Psoas muscle (tissue), 7 donors: ENCODE measurements at regions not wholly inside any gene's neighbourhood (a gene's known extent, or its start where the extent isn't known, plus 50 kb on each side); places are given as distances from the start of the nearest gene placed in this dataset.

Source experiments
- ATAC-seq, 4 donors: fragments of 200-7000 bp; cut with Tn5 transposase; one replicate each; pipeline ENCODE4 v1.9.1; 2020; ENCODE audit warnings: moderate library complexity in 3 of 4, mild to moderate bottlenecking in 2 of 4
- DNase-seq, 2 donors: peaks; one replicate each; pipeline ENCODE4 v3.0.0-alpha.2; 2020
- H3K27ac ChIP-seq: fragments of 200-600 bp; one replicate; pipeline ENCODE4 v1.8.0; 2022
- H3K27me3 ChIP-seq, 3 donors: fragments of 200-600 bp in 1 of 3; one replicate each; pipeline versions ENCODE4 v1.6.1 to v1.8.0; 2013 to 2022; ENCODE audit warnings: low read length in 2 of 3, mild to moderate bottlenecking in 2 of 3, moderate library complexity in 1 of 3; ENCODE audit not compliant: insufficient read depth in 3 of 3
- H3K36me3 ChIP-seq, 2 donors: fragments of 200-600 bp in 1 of 2; one replicate each; pipeline versions ENCODE4 v1.6.1 to v1.8.0; 2013 to 2022; ENCODE audit warnings: low read depth in 1 of 2, mild to moderate bottlenecking in 1 of 2, moderate library complexity in 1 of 2; ENCODE audit not compliant: insufficient read depth in 1 of 2
- H3K4me1 ChIP-seq: fragments of 200-600 bp; one replicate; pipeline ENCODE4 v1.8.0; 2022
- H3K4me3 ChIP-seq: fragments of 200-600 bp; one replicate; pipeline ENCODE4 v1.8.0; 2022; ENCODE audit warnings: mild to moderate bottlenecking
- H3K9me3 ChIP-seq: fragments of 200-600 bp; one replicate; pipeline ENCODE4 v1.8.0; 2022
- WGBS, 3 donors: extraction: QIAGEN DNeasy Blood & Tissue Kit; methylation state at CpG; one replicate each; pipeline versions ENCODE4 v1.1.6 to v1.1.7; 2013; 5-methylcytosine and 5-hydroxymethylcytosine counted together
- intact Hi-C, 2 donors: fragments of 100-400 bp; cut with DNase I; formaldehyde crosslinking; loops; one replicate each; pipeline versions ENCODE4 v1.11.0 to v1.14.2; 2022
- TF ChIP-seq, protein P1 (sequence below): fragments of 200-600 bp; IDR thresholded peaks from one replicate; pipeline ENCODE4 v1.8.0; 2022; ENCODE audit warnings: antibody characterized with exemption
- donor health status: healthy with polysubstance abuse.
- donor health status: DM: no; HTN: no; CAD: no; lungs with moderate emphysema.
- donor health status: Bipolar disorder and iron deficiency.
- donor health status: healthy.
- donor health status: DM: yes; HTN: yes; CAD: no.
- donor health status: DM: no; HTN: no; CAD: no.
- donor health status: DM: yes; HTN: yes; CAD: no.

DNA sequence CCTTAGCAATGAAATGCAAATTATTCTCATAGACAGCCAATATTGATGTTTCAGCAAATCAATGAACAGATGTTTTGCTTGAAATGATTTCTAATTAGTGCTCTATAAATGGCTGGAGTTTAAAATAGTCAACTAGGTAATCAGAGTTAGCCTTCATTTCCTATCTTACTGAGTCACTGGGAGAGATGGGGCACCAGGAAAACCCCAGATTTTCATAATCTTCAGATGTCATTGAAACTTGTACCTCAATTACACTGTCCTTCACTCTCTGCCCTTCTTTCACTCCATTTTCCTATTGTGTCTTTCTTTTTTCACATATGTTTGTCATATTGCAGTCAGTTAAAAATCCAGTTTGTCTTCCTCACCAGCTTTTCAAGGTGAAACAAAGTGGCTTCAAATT is 92.7 kb downstream of the C12orf75 start:
- Histone ChIP-seq H3K9me3 (no peaks in the 10 kb centered on the region), H3K4me3 (no peak overlapping the region), H3K27me3 (no peaks in the 10 kb centered on the region), H3K27ac (no peak overlapping the region), H3K4me1 (peaks cover 4% of the 10 kb centered on the region), H3K36me3 (no peaks in the 10 kb centered on the region)
- DNase-seq (no peak), ATAC-seq (no peak)
- TF ChIP-seq, protein P1, sequence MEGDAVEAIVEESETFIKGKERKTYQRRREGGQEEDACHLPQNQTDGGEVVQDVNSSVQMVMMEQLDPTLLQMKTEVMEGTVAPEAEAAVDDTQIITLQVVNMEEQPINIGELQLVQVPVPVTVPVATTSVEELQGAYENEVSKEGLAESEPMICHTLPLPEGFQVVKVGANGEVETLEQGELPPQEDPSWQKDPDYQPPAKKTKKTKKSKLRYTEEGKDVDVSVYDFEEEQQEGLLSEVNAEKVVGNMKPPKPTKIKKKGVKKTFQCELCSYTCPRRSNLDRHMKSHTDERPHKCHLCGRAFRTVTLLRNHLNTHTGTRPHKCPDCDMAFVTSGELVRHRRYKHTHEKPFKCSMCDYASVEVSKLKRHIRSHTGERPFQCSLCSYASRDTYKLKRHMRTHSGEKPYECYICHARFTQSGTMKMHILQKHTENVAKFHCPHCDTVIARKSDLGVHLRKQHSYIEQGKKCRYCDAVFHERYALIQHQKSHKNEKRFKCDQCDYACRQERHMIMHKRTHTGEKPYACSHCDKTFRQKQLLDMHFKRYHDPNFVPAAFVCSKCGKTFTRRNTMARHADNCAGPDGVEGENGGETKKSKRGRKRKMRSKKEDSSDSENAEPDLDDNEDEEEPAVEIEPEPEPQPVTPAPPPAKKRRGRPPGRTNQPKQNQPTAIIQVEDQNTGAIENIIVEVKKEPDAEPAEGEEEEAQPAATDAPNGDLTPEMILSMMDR: no peak
- intact Hi-C loops: loop anchor here (5.0 to 10.0 kb wide), 5 partner anchors 282 to 862 kb away; partner anchors contain the start of gene NUAK1 (in 1 of the 2)

DNA sequence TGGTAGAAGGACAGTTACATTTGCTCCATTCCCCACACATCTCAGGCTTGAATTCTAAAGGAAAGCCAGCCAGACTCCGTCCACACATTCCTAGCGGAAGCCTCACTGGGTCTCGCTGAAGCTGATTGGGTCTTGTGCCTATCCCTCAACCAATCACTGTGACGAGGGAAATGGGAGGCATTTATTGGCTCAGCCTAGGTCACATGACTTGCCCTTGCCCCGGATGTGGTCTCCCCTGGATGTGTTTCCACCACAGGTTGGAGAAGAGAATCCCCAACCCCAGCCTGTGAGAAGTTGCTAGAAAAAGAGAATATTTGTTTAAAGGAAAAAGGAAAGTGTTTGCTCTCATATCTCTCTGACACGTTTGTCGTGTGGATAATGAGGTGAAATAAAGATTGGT is 93.4 kb downstream of the C12orf75 start:
- DNase-seq (no peak), ATAC-seq (no peak)
- H3K27ac ChIP-seq: no peak overlapping the region
- H3K9me3 ChIP-seq: no peaks in the 10 kb centered on the region
- TF ChIP-seq, protein P1: no peak
- no peak overlapping the region for H3K4me3 ChIP-seq
- 94 to 98% (median 95%) methylated on average over 7 of the region's 7 CpGs for WGBS, 3 donors
- intact Hi-C loops: loop anchor here (2.0 to 10.0 kb wide), 6 partner anchors 281 to 861 kb away; partner anchors contain the start of gene NUAK1 (in 1 of the 2)
- peaks cover 4% of the 10 kb centered on the region for H3K4me1 ChIP-seq
- H3K36me3 ChIP-seq: no peaks in the 10 kb centered on the region
- no peaks in the 10 kb centered on the region for H3K27me3 ChIP-seq

DNA sequence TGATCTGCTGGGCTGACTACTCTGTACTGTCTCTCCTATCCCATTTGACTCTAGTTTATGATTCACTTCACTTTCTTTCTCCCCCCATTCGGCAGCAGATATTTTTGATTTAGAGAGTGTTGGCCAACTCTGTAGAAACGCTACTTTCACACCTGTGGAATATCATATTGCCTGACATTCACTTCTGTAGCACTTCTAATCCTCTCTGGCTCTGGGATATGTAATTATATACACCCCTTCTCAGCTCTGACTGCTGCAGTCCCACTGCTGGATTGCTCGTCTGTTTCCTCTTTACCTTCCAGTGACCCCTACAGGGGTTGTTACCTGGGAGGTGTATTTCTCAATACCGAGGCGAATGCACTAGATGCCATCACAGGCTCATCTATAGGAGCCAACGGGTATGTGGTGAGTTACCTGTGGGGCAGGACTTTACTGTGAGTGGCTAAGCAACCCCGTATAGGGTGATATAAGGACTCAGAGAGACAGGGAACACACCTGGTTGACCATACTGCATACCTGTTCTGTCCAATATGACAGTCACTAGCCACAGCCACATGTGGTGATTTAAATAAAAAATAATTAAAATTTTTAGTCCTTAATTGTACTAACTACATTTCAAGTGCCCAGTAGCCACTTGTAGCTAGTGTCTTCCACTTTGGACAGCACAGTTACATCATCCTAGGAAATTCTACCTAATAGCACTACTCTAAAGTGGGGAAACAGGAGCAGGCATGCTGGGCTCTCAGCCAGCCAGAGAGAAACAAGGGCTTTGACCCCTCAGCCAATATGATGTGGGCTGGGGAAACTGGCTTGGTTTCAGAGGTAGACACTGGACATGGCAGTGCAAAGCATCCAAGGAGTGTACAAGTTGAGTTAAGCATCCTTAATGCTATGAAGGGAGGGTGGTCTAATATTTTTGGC is 95.0 kb downstream of the C12orf75 start:
- Histone ChIP-seq H3K36me3 (no peaks in the 10 kb centered on the region), H3K27me3 (no peaks in the 10 kb centered on the region), H3K9me3 (no peaks in the 10 kb centered on the region), H3K27ac (no peak overlapping the region), H3K4me1 (peaks cover 4% of the 10 kb centered on the region), H3K4me3 (no peak overlapping the region)
- no peak for DNase-seq
- 29 to 34% (median 34%) methylated on average over 7 of the region's 7 CpGs for WGBS, 3 donors
- peak in 3 of 4 donors; percentile 65 to 66 (median 66) for ATAC-seq
- TF ChIP-seq, protein P1: no peak
- intact Hi-C loops: loop anchor here (2.0 to 10.0 kb wide), 3 partner anchors 279 to 859 kb away; no protein-coding TSS in a partner anchor

GRCh38 chr12:105426766-105427165 is 96.3 kb downstream of the C12orf75 start:
- TF ChIP-seq, protein P1: no peak
- intact Hi-C loops: loop anchor here (10.0 kb wide), 2 partner anchors 278 to 858 kb away; no protein-coding TSS in a partner anchor

More at GRCh38 chr12:105426766-105427165, 96.3 kb downstream of the C12orf75 start:
- no peak for DNase-seq
- Histone ChIP-seq H3K27ac (no peak overlapping the region), H3K36me3 (no peaks in the 10 kb centered on the region), H3K27me3 (no peaks in the 10 kb centered on the region), H3K4me3 (no peak overlapping the region), H3K4me1 (peaks cover 4% of the 10 kb centered on the region), H3K9me3 (no peaks in the 10 kb centered on the region)
- WGBS, 3 donors: 96 to 99% (median 96%) methylated on average over 3 of the region's 3 CpGs
- no peak for ATAC-seq
